ENCODE measurements at regions not wholly inside any gene's neighbourhood (a gene's known extent, or its start where the extent isn't known, plus 50 kb on each side); places are given as distances from the start of the nearest gene placed in this dataset.

GRCh38 chr17:33749171-33749570 is 456.1 kb upstream of the ASIC2 start:
- H3K4me3 ChIP-seq (ENCODE audit: low read length) = no peak overlapping the region
- H3K79me2 ChIP-seq (ENCODE audit: low read length) = no peaks in the 10 kb centered on the region
- H3K9me3 ChIP-seq (replicated peaks; ENCODE audit: insufficient read depth, low read length) = no peaks in the 10 kb centered on the region
- no peak overlapping the region for H2AFZ ChIP-seq (ENCODE audit: low read length)
- TF ChIP-seq CTCF (IDR thresholded peaks at IDR 0.05; ENCODE audit: low read length) (no peak), EZH2 (optimal IDR thresholded peaks at IDR 0.05; ENCODE audit: low read depth, low read length) (no peak), EZH2phosphoT487 (IDR thresholded peaks at IDR 0.05; ENCODE audit: low read length) (no peak)
- DNase-seq = no peak
- H3K36me3 ChIP-seq (replicated peaks; ENCODE audit: insufficient read depth, low read length) = no peaks in the 10 kb centered on the region
- no peaks in the 10 kb centered on the region for H3K27me3 ChIP-seq (replicated peaks; ENCODE audit: insufficient read depth, low read length)
- no peak overlapping the region for H3K4me2 ChIP-seq (ENCODE audit: low read depth, low read length)
- no peaks in the 10 kb centered on the region for H3K9me2 ChIP-seq (replicated peaks; ENCODE audit: insufficient read depth, low read length)
- H3K27ac ChIP-seq (ENCODE audit: low read length) = no peak overlapping the region
- H3K9ac ChIP-seq (ENCODE audit: low read length) = no peak overlapping the region
- H3F3A ChIP-seq (ENCODE audit: insufficient read depth, low read length) = no peaks in the 10 kb centered on the region
- no peaks in the 10 kb centered on the region for H4K20me1 ChIP-seq (ENCODE audit: insufficient read depth, low read length)
- H3K4me1 ChIP-seq (ENCODE audit: low read length) = 0 out of 2 replicates have a peak, but pooled peaks cover 3% of the 10 kb centered on the region

- peak overlapping the region; percentile 56 for H3K4me3 ChIP-seq (ENCODE audit: low read length)
- peak overlapping the region; percentile 41; the same call in 1 of the 2 replicates for H3K9ac ChIP-seq (ENCODE audit: low read length)
- no peaks in the 10 kb centered on the region for H4K20me1 ChIP-seq (ENCODE audit: insufficient read depth, low read length)
- H3K36me3 ChIP-seq (replicated peaks; ENCODE audit: insufficient read depth, low read length) = no peaks in the 10 kb centered on the region
- no peak for TF ChIP-seq EZH2phosphoT487 (IDR thresholded peaks at IDR 0.05; ENCODE audit: low read length)
- peak; percentile 93 for TF ChIP-seq CTCF (IDR thresholded peaks at IDR 0.05; ENCODE audit: low read length)
- H3F3A ChIP-seq (ENCODE audit: insufficient read depth, low read length) = no peaks in the 10 kb centered on the region
- no peak overlapping the region for H3K27ac ChIP-seq (ENCODE audit: low read length)
- peak overlapping the region; percentile 86 for H2AFZ ChIP-seq (ENCODE audit: low read length)
- H3K4me1 ChIP-seq (ENCODE audit: low read length) = 0 out of 2 replicates have a peak, but pooled peaks cover 3% of the 10 kb centered on the region
- peak; percentile 65 for DNase-seq
- H3K79me2 ChIP-seq (ENCODE audit: low read length) = no peaks in the 10 kb centered on the region
- H3K9me3 ChIP-seq (replicated peaks; ENCODE audit: insufficient read depth, low read length) = no peaks in the 10 kb centered on the region
- no peaks in the 10 kb centered on the region for H3K9me2 ChIP-seq (replicated peaks; ENCODE audit: insufficient read depth, low read length)
- no peaks in the 10 kb centered on the region for H3K27me3 ChIP-seq (replicated peaks; ENCODE audit: insufficient read depth, low read length)
- peak overlapping the region; percentile 77 for H3K4me2 ChIP-seq (ENCODE audit: low read depth, low read length)
Measured at GRCh38 chr17:33750943-33751701, 458.0 kb upstream of the ASIC2 start.

GRCh38 chr17:33751702-33752065 is 458.6 kb upstream of the ASIC2 start:
- no peaks in the 10 kb centered on the region for H3F3A ChIP-seq (ENCODE audit: insufficient read depth, low read length)
- no peaks in the 10 kb centered on the region for H3K79me2 ChIP-seq (ENCODE audit: low read length)
- peak overlapping the region; percentile 77 for H3K4me2 ChIP-seq (ENCODE audit: low read depth, low read length)
- H3K27me3 ChIP-seq (replicated peaks; ENCODE audit: insufficient read depth, low read length) = no peaks in the 10 kb centered on the region
- TF ChIP-seq EZH2phosphoT487 (IDR thresholded peaks at IDR 0.05; ENCODE audit: low read length) (no peak), EZH2 (optimal IDR thresholded peaks at IDR 0.05; ENCODE audit: low read depth, low read length) (no peak), CTCF (IDR thresholded peaks at IDR 0.05; ENCODE audit: low read length) (no peak)
- H3K9me2 ChIP-seq (replicated peaks; ENCODE audit: insufficient read depth, low read length) = no peaks in the 10 kb centered on the region
- DNase-seq = no peak
- H3K27ac ChIP-seq (ENCODE audit: low read length) = no peak overlapping the region
- no peaks in the 10 kb centered on the region for H4K20me1 ChIP-seq (ENCODE audit: insufficient read depth, low read length)
- H3K9ac ChIP-seq (ENCODE audit: low read length) = peak overlapping the region; percentile 41; the same call in 1 of the 2 replicates
- no peaks in the 10 kb centered on the region for H3K36me3 ChIP-seq (replicated peaks; ENCODE audit: insufficient read depth, low read length)
- peak overlapping the region; percentile 86 for H2AFZ ChIP-seq (ENCODE audit: low read length)
- H3K4me3 ChIP-seq (ENCODE audit: low read length) = peak overlapping the region; percentile 56
- 0 out of 2 replicates have a peak, but pooled peaks cover 3% of the 10 kb centered on the region for H3K4me1 ChIP-seq (ENCODE audit: low read length)
- H3K9me3 ChIP-seq (replicated peaks; ENCODE audit: insufficient read depth, low read length) = no peaks in the 10 kb centered on the region

Measured in MM.1S (cell line).